NCI-H2196 treated with DMSO at 0.1 percent for 48 hours (cell line): ENCODE measurements at regions not wholly inside any gene's neighbourhood (a gene's known extent, or its start where the extent isn't known, plus 50 kb on each side); places are given as distances from the start of the nearest gene placed in this dataset.
"Not testable (repeated sequence)": the region's sequence is repeated elsewhere in the genome, so short reads cannot be mapped to it uniquely, and the experiment has no call there.

Experiments
- DNase-seq: peaks from one replicate; lab custom pipeline; 2025; ENCODE audit not compliant: unreplicated experiment; lab: John Stamatoyannopoulos, UW

GRCh38 chr2:117621326-117621725 lies 193.2 kb upstream of the DDX18 start:
- no peak for DNase-seq

- DNase-seq = not testable (repeated sequence)
Observed at GRCh38 chr2:117623175-117623574, 191.3 kb upstream of the DDX18 start.

GRCh38 chr2:117631152-117631945 lies 183.1 kb upstream of the DDX18 start:
- no peak for DNase-seq

GRCh38 chr2:117635481-117635880 lies 179.0 kb upstream of the DDX18 start:
- DNase-seq = no peak

- DNase-seq = no peak
Observed at GRCh38 chr2:117639401-117639800, 175.1 kb upstream of the DDX18 start.

- no peak for DNase-seq
Observed at GRCh38 chr2:117644403-117644802, 170.1 kb upstream of the DDX18 start.

- no peak for DNase-seq
Observed at GRCh38 chr2:117645458-117645857, 169.0 kb upstream of the DDX18 start.

GRCh38 chr2:117646099-117646498 lies 168.4 kb upstream of the DDX18 start:
- DNase-seq = no peak

- no peak for DNase-seq
Observed at GRCh38 chr2:117646872-117647271, 167.6 kb upstream of the DDX18 start.

- no peak for DNase-seq
Observed at GRCh38 chr2:117656546-117656945, 157.9 kb upstream of the DDX18 start.

- DNase-seq = no peak
Observed at GRCh38 chr2:117661619-117662018, 152.9 kb upstream of the DDX18 start.

GRCh38 chr2:117674172-117674571 lies 140.3 kb upstream of the DDX18 start:
- DNase-seq = no peak

- DNase-seq = no peak
Observed at GRCh38 chr2:117679952-117680351, 134.5 kb upstream of the DDX18 start.

- DNase-seq = no peak
Observed at GRCh38 chr2:117684919-117685318, 129.6 kb upstream of the DDX18 start.

- no peak for DNase-seq
Observed at GRCh38 chr2:117686699-117687098, 127.8 kb upstream of the DDX18 start.

GRCh38 chr2:117691595-117691994 lies 122.9 kb upstream of the DDX18 start:
- no peak for DNase-seq

GRCh38 chr2:117692001-117692763 lies 122.3 kb upstream of the DDX18 start:
- no peak for DNase-seq

GRCh38 chr2:117693154-117693553 lies 121.3 kb upstream of the DDX18 start:
- DNase-seq = no peak

GRCh38 chr2:117693651-117694050 lies 120.8 kb upstream of the DDX18 start:
- no peak for DNase-seq

- DNase-seq = no peak
Observed at GRCh38 chr2:117698287-117698686, 116.2 kb upstream of the DDX18 start.

- no peak for DNase-seq
Observed at GRCh38 chr2:117698819-117699218, 115.7 kb upstream of the DDX18 start.

GRCh38 chr2:117700471-117700870 lies 114.0 kb upstream of the DDX18 start:
- no peak for DNase-seq
